HG03066 (cell line): ENCODE measurements at regions not wholly inside any gene's neighbourhood (a gene's known extent, or its start where the extent isn't known, plus 50 kb on each side); places are given as distances from the start of the nearest gene placed in this dataset.

Experiments
- ATAC-seq: cut with Tn5 transposase; IDR thresholded peaks from one replicate; pipeline ENCODE4 v1.9.1; 2021; ENCODE audit warnings: low read depth; ENCODE audit not compliant: unreplicated experiment

GRCh38 chr16:59173408-59173831, 439.3 kb upstream of the GOT2 start:
- ATAC-seq = no peak

- no peak for ATAC-seq
These were observed 436.1 kb upstream of the GOT2 start for GRCh38 chr16:59170099-59170712.

GRCh38 chr16:59169168-59169567, 435.1 kb upstream of the GOT2 start:
- no peak for ATAC-seq

- ATAC-seq = no peak
These were observed 434.5 kb upstream of the GOT2 start for GRCh38 chr16:59168461-59169114.

GRCh38 chr16:59164461-59164860, 430.3 kb upstream of the GOT2 start:
- no peak for ATAC-seq

- ATAC-seq = no peak
These were observed 429.4 kb upstream of the GOT2 start for GRCh38 chr16:59163371-59164055.

- ATAC-seq = no peak
These were observed 427.6 kb upstream of the GOT2 start for GRCh38 chr16:59161679-59162078.

- no peak for ATAC-seq
These were observed 420.2 kb upstream of the GOT2 start for GRCh38 chr16:59154295-59154694.

GRCh38 chr16:59148769-59149155, 414.6 kb upstream of the GOT2 start:
- ATAC-seq = no peak

GRCh38 chr16:59148056-59148768, 414.1 kb upstream of the GOT2 start:
- no peak for ATAC-seq

GRCh38 chr16:59146140-59146539, 412.0 kb upstream of the GOT2 start:
- ATAC-seq = no peak

GRCh38 chr16:59144841-59145240, 410.7 kb upstream of the GOT2 start:
- ATAC-seq = no peak

GRCh38 chr16:59144326-59144725, 410.2 kb upstream of the GOT2 start:
- no peak for ATAC-seq

GRCh38 chr16:59126486-59126885, 392.4 kb upstream of the GOT2 start:
- no peak for ATAC-seq

- no peak for ATAC-seq
These were observed 389.9 kb upstream of the GOT2 start for GRCh38 chr16:59124056-59124455.

- ATAC-seq = no peak
These were observed 389.4 kb upstream of the GOT2 start for GRCh38 chr16:59123479-59123878.

GRCh38 chr16:59122262-59122537, 388.1 kb upstream of the GOT2 start:
- ATAC-seq = no peak

- ATAC-seq = no peak
These were observed 387.5 kb upstream of the GOT2 start for GRCh38 chr16:59121411-59122261.

GRCh38 chr16:59116744-59117143, 382.6 kb upstream of the GOT2 start:
- ATAC-seq = no peak

- ATAC-seq = no peak
These were observed 380.7 kb upstream of the GOT2 start for GRCh38 chr16:59114790-59115189.
